ENCODE measurements at regions not wholly inside any gene's neighbourhood (a gene's known extent, or its start where the extent isn't known, plus 50 kb on each side); places are given as distances from the start of the nearest gene placed in this dataset.
"Not testable (repeated sequence)": the region's sequence is repeated elsewhere in the genome, so short reads cannot be mapped to it uniquely, and the experiment has no call there.

DNA sequence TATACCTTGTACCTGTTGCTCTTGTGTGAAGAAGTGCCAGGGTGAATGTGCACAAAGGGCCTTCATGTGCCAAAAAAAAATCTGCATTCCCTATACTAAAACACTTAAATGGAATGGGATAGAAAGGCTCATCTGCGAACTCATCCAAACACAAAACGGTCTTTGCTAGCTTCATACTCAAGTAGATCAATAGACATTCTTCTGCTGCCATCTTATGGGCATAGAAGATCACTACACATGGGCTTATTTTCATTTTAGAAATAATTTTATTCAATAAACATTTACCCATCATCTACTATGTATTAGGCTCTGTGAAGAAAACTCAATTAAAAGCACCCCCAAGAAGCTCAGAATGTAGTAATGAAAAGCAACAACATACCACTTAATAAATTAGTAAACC lies 693.1 kb downstream of the CDY1 start:
- RAD21 ChIA-PET (ENCODE audit: low non-redundant PET in 1 of 2, low total read pairs in 2 of 2, uncharacterized antibody in 2 of 2, unreplicated experiment in 2 of 2) = not testable (repeated sequence)

GRCh38 chrY:26319488-26320202 lies 697.7 kb downstream of the CDY1 start:
- intact Hi-C loops (cut with micrococcal nuclease); POLR2A ChIA-PET; CTCF ChIA-PET; H3K27me3 ChIP-seq (ENCODE audit: insufficient read depth, low read length); H3K79me2 ChIP-seq (ENCODE audit: insufficient read depth, low read length); H3K9me2 ChIP-seq (ENCODE audit: insufficient read depth); H3K27ac ChIP-seq (ENCODE audit: low read depth, low read length); H3K9ac ChIP-seq (ENCODE audit: low read length); ATAC-seq; H2AFZ ChIP-seq (ENCODE audit: low read depth, low read length, poor library complexity, severe bottlenecking); DNase-seq (ENCODE audit: low read depth, low spot score); H3K4me2 ChIP-seq (ENCODE audit: low read length); H3K9me3 ChIP-seq (ENCODE audit: control insufficient read depth in 1 of 2, insufficient read depth in 1 of 2, low read depth in 1 of 2, low read length in 2 of 2); H3K4me1 ChIP-seq (ENCODE audit: control insufficient read depth in 1 of 2, insufficient read depth in 2 of 2, low read length in 2 of 2); H4K20me1 ChIP-seq (ENCODE audit: insufficient read depth); BruUV-seq (replicated peaks); RAD21 ChIA-PET (ENCODE audit: low non-redundant PET in 1 of 2, low total read pairs in 2 of 2, uncharacterized antibody in 2 of 2, unreplicated experiment in 2 of 2); H3K36me3 ChIP-seq (ENCODE audit: control insufficient read depth in 1 of 2, insufficient read depth in 2 of 2, low read length in 2 of 2); H3K4me3 ChIP-seq (replicated peaks in 1 of 2; ENCODE audit: low read depth in 1 of 2, low read length in 2 of 2): not testable (repeated sequence)

More for the DNA sequence above, 693.1 kb downstream of the CDY1 start:
- H3K36me3 ChIP-seq (ENCODE audit: control insufficient read depth in 1 of 2, insufficient read depth in 2 of 2, low read length in 2 of 2); H3K79me2 ChIP-seq (ENCODE audit: insufficient read depth, low read length); CTCF ChIA-PET; intact Hi-C loops (cut with micrococcal nuclease); H3K9me3 ChIP-seq (ENCODE audit: control insufficient read depth in 1 of 2, insufficient read depth in 1 of 2, low read depth in 1 of 2, low read length in 2 of 2); H4K20me1 ChIP-seq (ENCODE audit: insufficient read depth); H3K27ac ChIP-seq (ENCODE audit: low read depth, low read length); H2AFZ ChIP-seq (ENCODE audit: low read depth, low read length, poor library complexity, severe bottlenecking); ATAC-seq; H3K9ac ChIP-seq (ENCODE audit: low read length); BruUV-seq (replicated peaks); H3K27me3 ChIP-seq (ENCODE audit: insufficient read depth, low read length); POLR2A ChIA-PET; H3K4me3 ChIP-seq (replicated peaks in 1 of 2; ENCODE audit: low read depth in 1 of 2, low read length in 2 of 2); H3K4me2 ChIP-seq (ENCODE audit: low read length); H3K4me1 ChIP-seq (ENCODE audit: control insufficient read depth in 1 of 2, insufficient read depth in 2 of 2, low read length in 2 of 2); DNase-seq (ENCODE audit: low read depth, low spot score); H3K9me2 ChIP-seq (ENCODE audit: insufficient read depth): not testable (repeated sequence)
- TF ChIP-seq, protein P1, sequence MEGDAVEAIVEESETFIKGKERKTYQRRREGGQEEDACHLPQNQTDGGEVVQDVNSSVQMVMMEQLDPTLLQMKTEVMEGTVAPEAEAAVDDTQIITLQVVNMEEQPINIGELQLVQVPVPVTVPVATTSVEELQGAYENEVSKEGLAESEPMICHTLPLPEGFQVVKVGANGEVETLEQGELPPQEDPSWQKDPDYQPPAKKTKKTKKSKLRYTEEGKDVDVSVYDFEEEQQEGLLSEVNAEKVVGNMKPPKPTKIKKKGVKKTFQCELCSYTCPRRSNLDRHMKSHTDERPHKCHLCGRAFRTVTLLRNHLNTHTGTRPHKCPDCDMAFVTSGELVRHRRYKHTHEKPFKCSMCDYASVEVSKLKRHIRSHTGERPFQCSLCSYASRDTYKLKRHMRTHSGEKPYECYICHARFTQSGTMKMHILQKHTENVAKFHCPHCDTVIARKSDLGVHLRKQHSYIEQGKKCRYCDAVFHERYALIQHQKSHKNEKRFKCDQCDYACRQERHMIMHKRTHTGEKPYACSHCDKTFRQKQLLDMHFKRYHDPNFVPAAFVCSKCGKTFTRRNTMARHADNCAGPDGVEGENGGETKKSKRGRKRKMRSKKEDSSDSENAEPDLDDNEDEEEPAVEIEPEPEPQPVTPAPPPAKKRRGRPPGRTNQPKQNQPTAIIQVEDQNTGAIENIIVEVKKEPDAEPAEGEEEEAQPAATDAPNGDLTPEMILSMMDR (IDR thresholded peaks at IDR 0.05 in 2 of 3, conservative IDR thresholded peaks at IDR 0.05 in 1 of 3; ENCODE audit: borderline replicate concordance in 1 of 3, insufficient read depth in 1 of 3, low read depth in 2 of 3, low read length in 2 of 3) = 0 out of 6 replicates have a peak, but pooled peaks of 1 of the 3 experiments have one; percentile 5
- TF ChIP-seq RAD21 (IDR thresholded peaks at IDR 0.05; ENCODE audit: low read depth) = peak; percentile 16; the same call in 1 of the 2 replicates

DNA sequence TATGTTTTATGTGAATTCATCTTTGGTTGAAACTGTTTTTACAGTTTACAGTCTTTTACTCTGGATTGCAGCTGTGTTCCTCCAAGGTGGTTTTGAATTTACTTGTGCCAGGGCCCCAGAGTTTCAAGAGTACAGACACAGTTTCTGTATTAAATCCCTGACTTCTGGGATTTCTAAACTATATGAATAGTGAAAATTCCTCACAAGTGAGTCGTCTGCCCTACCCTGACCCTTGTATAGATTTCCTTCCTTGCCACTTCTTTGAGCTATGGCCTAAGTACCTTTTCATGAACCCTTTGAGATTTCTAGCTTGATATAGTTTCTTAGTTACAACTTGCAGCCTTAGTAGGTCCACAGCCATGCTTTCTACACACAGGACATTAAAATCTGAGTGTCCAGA lies 700.8 kb downstream of the CDY1 start:
- intact Hi-C loops (cut with micrococcal nuclease); H3K4me1 ChIP-seq (ENCODE audit: control insufficient read depth in 1 of 2, insufficient read depth in 2 of 2, low read length in 2 of 2); H4K20me1 ChIP-seq (ENCODE audit: insufficient read depth); H3K4me2 ChIP-seq (ENCODE audit: low read length); H3K27ac ChIP-seq (ENCODE audit: low read depth, low read length); DNase-seq (ENCODE audit: low read depth, low spot score); H3K79me2 ChIP-seq (ENCODE audit: insufficient read depth, low read length); H2AFZ ChIP-seq (ENCODE audit: low read depth, low read length, poor library complexity, severe bottlenecking); H3K9me3 ChIP-seq (ENCODE audit: control insufficient read depth in 1 of 2, insufficient read depth in 1 of 2, low read depth in 1 of 2, low read length in 2 of 2); RAD21 ChIA-PET (ENCODE audit: low non-redundant PET in 1 of 2, low total read pairs in 2 of 2, uncharacterized antibody in 2 of 2, unreplicated experiment in 2 of 2); BruUV-seq (replicated peaks); POLR2A ChIA-PET; H3K9ac ChIP-seq (ENCODE audit: low read length); H3K4me3 ChIP-seq (replicated peaks in 1 of 2; ENCODE audit: low read depth in 1 of 2, low read length in 2 of 2); ATAC-seq; H3K36me3 ChIP-seq (ENCODE audit: control insufficient read depth in 1 of 2, insufficient read depth in 2 of 2, low read length in 2 of 2); CTCF ChIA-PET; H3K27me3 ChIP-seq (ENCODE audit: insufficient read depth, low read length); H3K9me2 ChIP-seq (ENCODE audit: insufficient read depth): not testable (repeated sequence)

GRCh38 chrY:26352931-26353330 lies 731.0 kb downstream of the CDY1 start:
- ATAC-seq; H3K27ac ChIP-seq (ENCODE audit: low read depth, low read length); H3K4me1 ChIP-seq (ENCODE audit: control insufficient read depth in 1 of 2, insufficient read depth in 2 of 2, low read length in 2 of 2); H3K79me2 ChIP-seq (ENCODE audit: insufficient read depth, low read length); BruUV-seq (replicated peaks); H3K9ac ChIP-seq (ENCODE audit: low read length); CTCF ChIA-PET; POLR2A ChIA-PET; H3K9me2 ChIP-seq (ENCODE audit: insufficient read depth); RAD21 ChIA-PET (ENCODE audit: low non-redundant PET in 1 of 2, low total read pairs in 2 of 2, uncharacterized antibody in 2 of 2, unreplicated experiment in 2 of 2); H3K27me3 ChIP-seq (ENCODE audit: insufficient read depth, low read length); H3K4me3 ChIP-seq (replicated peaks in 1 of 2; ENCODE audit: low read depth in 1 of 2, low read length in 2 of 2); DNase-seq (ENCODE audit: low read depth, low spot score); H4K20me1 ChIP-seq (ENCODE audit: insufficient read depth); H2AFZ ChIP-seq (ENCODE audit: low read depth, low read length, poor library complexity, severe bottlenecking); intact Hi-C loops (cut with micrococcal nuclease); H3K36me3 ChIP-seq (ENCODE audit: control insufficient read depth in 1 of 2, insufficient read depth in 2 of 2, low read length in 2 of 2); H3K9me3 ChIP-seq (ENCODE audit: control insufficient read depth in 1 of 2, insufficient read depth in 1 of 2, low read depth in 1 of 2, low read length in 2 of 2); H3K4me2 ChIP-seq (ENCODE audit: low read length): not testable (repeated sequence)
